Smooth muscle cell (in vitro differentiated cells): ENCODE measurements at regions not wholly inside any gene's neighbourhood (a gene's known extent, or its start where the extent isn't known, plus 50 kb on each side); places are given as distances from the start of the nearest gene placed in this dataset.

ENCODE experiments used
- DNase-seq: peaks from one replicate; lab custom pipeline; 2025; ENCODE audit not compliant: unreplicated experiment; lab: John Stamatoyannopoulos, UW
- H2AFZ ChIP-seq: fragments of 200-600 bp; sonication (generic); 2 replicates; pipeline ENCODE4 v1.6.0; 2016; ENCODE audit warnings: antibody characterized with exemption, low read depth, mild to moderate bottlenecking
- H3F3A ChIP-seq: fragments of 200-600 bp; sonication (generic); 2 replicates; pipeline ENCODE4 v1.6.0; 2017; ENCODE audit warnings: antibody characterized with exemption, low read depth
- H3K27ac ChIP-seq: fragments of 200-600 bp; sonication (generic); 2 replicates; pipeline ENCODE4 v1.5.1; 2016; ENCODE audit warnings: low read depth, mild to moderate bottlenecking
- H3K27me3 ChIP-seq: fragments of 200-600 bp; sonication (generic); 2 replicates; pipeline ENCODE4 v1.6.1; 2016; ENCODE audit warnings: low read depth, mild to moderate bottlenecking
- H3K36me3 ChIP-seq: fragments of 200-600 bp; sonication (generic); 2 replicates; pipeline ENCODE4 v1.5.1; 2016; ENCODE audit warnings: low read depth
- H3K4me1 ChIP-seq: fragments of 200-600 bp; sonication (generic); 2 replicates; pipeline ENCODE4 v1.5.1; 2016; ENCODE audit warnings: low read depth
- H3K4me2 ChIP-seq: fragments of 200-600 bp; sonication (generic); 2 replicates; pipeline ENCODE4 v1.6.0; 2016; ENCODE audit warnings: mild to moderate bottlenecking
- H3K4me3 ChIP-seq: fragments of 200-600 bp; sonication (generic); 2 replicates; pipeline ENCODE4 v1.5.1; 2016; ENCODE audit warnings: mild to moderate bottlenecking
- H3K79me2 ChIP-seq: fragments of 200-600 bp; sonication (generic); 2 replicates; pipeline ENCODE4 v1.6.0; 2016; ENCODE audit warnings: low read depth, mild to moderate bottlenecking
- H3K9ac ChIP-seq: fragments of 200-600 bp; sonication (generic); 2 replicates; pipeline ENCODE4 v1.6.0; 2016; ENCODE audit warnings: low read depth
- H3K9me3 ChIP-seq: fragments of 200-600 bp; sonication (generic); replicated peaks from 2 replicates; pipeline ENCODE4 v1.5.1; 2016; ENCODE audit warnings: low read depth
- H4K20me1 ChIP-seq: fragments of 200-600 bp; sonication (generic); 2 replicates; pipeline ENCODE4 v1.6.0; 2016; ENCODE audit warnings: low read depth
- CTCF ChIP-seq: fragments of 200-600 bp; sonication (generic); IDR thresholded peaks from 2 replicates; pipeline ENCODE4 v1.5.1; 2017; ENCODE audit warnings: borderline replicate concordance, mild to moderate bottlenecking, antibody characterized with exemption; ENCODE audit not compliant: insufficient read depth, poor library complexity, severe bottlenecking
- WGBS: methylation state at CpG from one replicate; pipeline ENCODE4 v1.1.7; 2016; ENCODE audit warnings: low lambda C conversion rate; 5-methylcytosine and 5-hydroxymethylcytosine counted together

GRCh38 chr2:173817582-173817981, 147.6 kb downstream of the SP3 start:
- Histone ChIP-seq H3K4me2 (no peak overlapping the region), H3K36me3 (no peaks in the 10 kb centered on the region), H4K20me1 (no peaks in the 10 kb centered on the region), H3F3A (no peaks in the 10 kb centered on the region), H3K27ac (no peak overlapping the region), H3K9me3 (no peaks in the 10 kb centered on the region), H3K4me3 (no peak overlapping the region), H3K79me2 (no peaks in the 10 kb centered on the region), H3K9ac (no peak overlapping the region), H2AFZ (no peak overlapping the region), H3K4me1 (no peaks in the 10 kb centered on the region), H3K27me3 (no peaks in the 10 kb centered on the region)
- no peak for DNase-seq
- WGBS: 73% methylated on average over 4 of the region's 4 CpGs
- TF ChIP-seq CTCF: no peak

GRCh38 chr2:173818285-173818684, 146.9 kb downstream of the SP3 start:
- Histone ChIP-seq H2AFZ (no peak overlapping the region), H3K36me3 (no peaks in the 10 kb centered on the region), H3K27me3 (no peaks in the 10 kb centered on the region), H3F3A (no peaks in the 10 kb centered on the region), H3K9ac (no peak overlapping the region), H3K4me3 (no peak overlapping the region), H3K79me2 (no peaks in the 10 kb centered on the region), H3K4me1 (no peaks in the 10 kb centered on the region), H3K9me3 (no peaks in the 10 kb centered on the region), H3K27ac (no peak overlapping the region), H3K4me2 (no peak overlapping the region), H4K20me1 (no peaks in the 10 kb centered on the region)
- no peak for DNase-seq
- TF ChIP-seq CTCF: no peak
- 96% methylated on average over 4 of the region's 4 CpGs for WGBS

- 94% methylated on average over 5 of the region's 5 CpGs for WGBS
- Histone ChIP-seq H3K4me2 (no peak overlapping the region), H4K20me1 (no peaks in the 10 kb centered on the region), H3F3A (no peaks in the 10 kb centered on the region), H2AFZ (no peak overlapping the region), H3K27ac (no peak overlapping the region), H3K4me3 (no peak overlapping the region), H3K9me3 (no peaks in the 10 kb centered on the region), H3K27me3 (no peaks in the 10 kb centered on the region), H3K79me2 (no peaks in the 10 kb centered on the region), H3K4me1 (no peaks in the 10 kb centered on the region), H3K36me3 (no peaks in the 10 kb centered on the region), H3K9ac (no peak overlapping the region)
- no peak for DNase-seq
- TF ChIP-seq CTCF: no peak
Observed at GRCh38 chr2:173819852-173820251, 145.3 kb downstream of the SP3 start.

- H4K20me1 ChIP-seq: no peaks in the 10 kb centered on the region
- H3K36me3 ChIP-seq: no peaks in the 10 kb centered on the region
- no peak overlapping the region for H3K4me3 ChIP-seq
- no peak for DNase-seq
- H3K79me2 ChIP-seq: no peaks in the 10 kb centered on the region
- WGBS: 95% methylated on average over 9 of the region's 9 CpGs
- H3F3A ChIP-seq: no peaks in the 10 kb centered on the region
- no peak overlapping the region for H2AFZ ChIP-seq
- no peaks in the 10 kb centered on the region for H3K4me1 ChIP-seq
- no peak overlapping the region for H3K27ac ChIP-seq
- no peak for TF ChIP-seq CTCF
- H3K9ac ChIP-seq: no peak overlapping the region
- H3K4me2 ChIP-seq: no peak overlapping the region
- H3K27me3 ChIP-seq: no peaks in the 10 kb centered on the region
- no peaks in the 10 kb centered on the region for H3K9me3 ChIP-seq
Observed at GRCh38 chr2:173821451-173821850, 143.7 kb downstream of the SP3 start.
